ENCODE measurements at regions not wholly inside any gene's neighbourhood (a gene's known extent, or its start where the extent isn't known, plus 50 kb on each side); places are given as distances from the start of the nearest gene placed in this dataset.

- in situ Hi-C loops (cut with MboI; ENCODE audit: low sequenced_read_pairs): no loop called here
- Histone ChIP-seq H3K4me1 (no peaks in the 10 kb centered on the region), H3K27me3 (ENCODE audit: low read depth) (no peaks in the 10 kb centered on the region), H3K36me3 (replicated peaks) (no peaks in the 10 kb centered on the region), H3K4me3 (no peak overlapping the region), H3K9me3 (no peaks in the 10 kb centered on the region)
- no peak for DNase-seq (ENCODE audit: low spot score in 2 of 2)
Observed at GRCh38 chr10:10093021-10093420, 924.7 kb upstream of the CELF2 start.

- H3K36me3 ChIP-seq (replicated peaks): no peaks in the 10 kb centered on the region
Observed at GRCh38 chr10:10094691-10095090, 923.0 kb upstream of the CELF2 start.

GRCh38 chr10:10096296-10096695 lies 921.4 kb upstream of the CELF2 start:
- Histone ChIP-seq H3K36me3 (replicated peaks) (no peaks in the 10 kb centered on the region), H3K9me3 (no peaks in the 10 kb centered on the region), H3K27me3 (ENCODE audit: low read depth) (no peaks in the 10 kb centered on the region), H3K4me3 (no peak overlapping the region), H3K4me1 (no peaks in the 10 kb centered on the region)
- in situ Hi-C loops (cut with MboI; ENCODE audit: low sequenced_read_pairs): no loop called here
- DNase-seq (ENCODE audit: low spot score in 2 of 2): no peak

More at GRCh38 chr10:10094691-10095090, 923.0 kb upstream of the CELF2 start:
- Histone ChIP-seq H3K4me1 (no peaks in the 10 kb centered on the region), H3K9me3 (no peaks in the 10 kb centered on the region), H3K27me3 (ENCODE audit: low read depth) (no peaks in the 10 kb centered on the region), H3K4me3 (no peak overlapping the region)
- in situ Hi-C loops (cut with MboI; ENCODE audit: low sequenced_read_pairs): no loop called here
- no peak for DNase-seq (ENCODE audit: low spot score in 2 of 2)

DNA sequence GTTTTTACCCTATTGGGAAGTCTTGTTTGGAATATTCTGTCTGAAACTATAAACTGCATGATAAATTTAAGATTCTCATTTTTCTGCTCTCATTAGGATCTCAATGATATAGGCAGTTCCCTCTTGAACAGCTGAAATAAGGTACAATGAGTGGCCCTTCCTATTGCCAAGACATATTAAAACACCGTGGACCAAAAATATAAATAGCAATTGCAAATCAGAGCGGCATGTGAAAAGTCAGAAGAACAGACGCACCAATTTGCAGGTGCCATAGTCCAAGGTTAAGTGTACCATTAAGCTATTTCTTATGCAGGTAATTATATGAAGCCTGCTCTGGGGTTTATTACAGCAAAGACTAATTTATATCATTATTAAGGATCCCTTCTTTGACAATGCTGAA lies 920.8 kb upstream of the CELF2 start:
- H3K36me3 ChIP-seq (replicated peaks): no peaks in the 10 kb centered on the region
- no peaks in the 10 kb centered on the region for H3K4me1 ChIP-seq
- H3K4me3 ChIP-seq: no peak overlapping the region
- no peaks in the 10 kb centered on the region for H3K9me3 ChIP-seq
- in situ Hi-C loops (cut with MboI; ENCODE audit: low sequenced_read_pairs): no loop called here
- no peak for DNase-seq (ENCODE audit: low spot score in 2 of 2)
- H3K27me3 ChIP-seq (ENCODE audit: low read depth): no peaks in the 10 kb centered on the region

GRCh38 chr10:10101106-10101505 lies 916.6 kb upstream of the CELF2 start:
- no peak for DNase-seq (ENCODE audit: low spot score in 2 of 2)
- in situ Hi-C loops (cut with MboI; ENCODE audit: low sequenced_read_pairs): no loop called here
- no peak overlapping the region for H3K4me3 ChIP-seq
- no peaks in the 10 kb centered on the region for H3K27me3 ChIP-seq (ENCODE audit: low read depth)
- no peaks in the 10 kb centered on the region for H3K36me3 ChIP-seq (replicated peaks)
- H3K9me3 ChIP-seq: no peaks in the 10 kb centered on the region
- H3K4me1 ChIP-seq: no peaks in the 10 kb centered on the region

GRCh38 chr10:10110844-10111490 lies 906.7 kb upstream of the CELF2 start:
- DNase-seq (ENCODE audit: low spot score in 2 of 2): no peak
- Histone ChIP-seq H3K4me3 (no peak overlapping the region), H3K36me3 (replicated peaks) (no peaks in the 10 kb centered on the region), H3K27me3 (ENCODE audit: low read depth) (no peaks in the 10 kb centered on the region), H3K9me3 (no peaks in the 10 kb centered on the region), H3K4me1 (no peaks in the 10 kb centered on the region)
- in situ Hi-C loops (cut with MboI; ENCODE audit: low sequenced_read_pairs): no loop called here

- no peaks in the 10 kb centered on the region for H3K36me3 ChIP-seq (replicated peaks)
- no peaks in the 10 kb centered on the region for H3K4me1 ChIP-seq
- in situ Hi-C loops (cut with MboI; ENCODE audit: low sequenced_read_pairs): no loop called here
- H3K27me3 ChIP-seq (ENCODE audit: low read depth): no peaks in the 10 kb centered on the region
- no peak for DNase-seq (ENCODE audit: low spot score in 2 of 2)
- H3K9me3 ChIP-seq: no peaks in the 10 kb centered on the region
- H3K4me3 ChIP-seq: no peak overlapping the region
Observed at GRCh38 chr10:10118131-10118530, 899.5 kb upstream of the CELF2 start.

DNA sequence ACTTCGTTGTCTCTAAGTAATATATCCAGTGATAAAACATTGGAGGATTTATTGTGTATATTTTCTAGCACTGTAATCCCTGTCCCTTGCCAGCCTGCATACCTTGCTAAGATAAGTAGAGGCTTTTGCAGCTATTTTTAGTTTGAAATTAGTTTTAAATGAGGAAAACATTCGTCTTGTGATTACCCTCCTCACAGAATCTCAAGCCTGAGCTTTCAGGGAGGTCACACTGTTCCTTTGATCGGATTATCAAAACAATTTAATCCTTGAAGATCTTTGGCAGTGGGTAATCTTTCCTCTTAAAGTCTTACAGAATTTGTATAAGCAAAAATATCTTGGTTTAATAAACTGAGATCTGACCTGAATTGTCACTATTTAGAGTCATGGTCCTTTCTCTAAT lies 897.0 kb upstream of the CELF2 start:
- Histone ChIP-seq H3K36me3 (replicated peaks) (no peaks in the 10 kb centered on the region), H3K9me3 (no peaks in the 10 kb centered on the region), H3K27me3 (ENCODE audit: low read depth) (no peaks in the 10 kb centered on the region), H3K4me1 (no peaks in the 10 kb centered on the region), H3K4me3 (no peak overlapping the region)
- in situ Hi-C loops (cut with MboI; ENCODE audit: low sequenced_read_pairs): no loop called here
- DNase-seq (ENCODE audit: low spot score in 2 of 2): no peak

GRCh38 chr10:10125676-10126075 lies 892.0 kb upstream of the CELF2 start:
- no peaks in the 10 kb centered on the region for H3K36me3 ChIP-seq (replicated peaks)
- DNase-seq (ENCODE audit: low spot score in 2 of 2): no peak
- in situ Hi-C loops (cut with MboI; ENCODE audit: low sequenced_read_pairs): no loop called here
- no peaks in the 10 kb centered on the region for H3K4me1 ChIP-seq
- no peaks in the 10 kb centered on the region for H3K9me3 ChIP-seq
- no peaks in the 10 kb centered on the region for H3K27me3 ChIP-seq (ENCODE audit: low read depth)
- H3K4me3 ChIP-seq: no peak overlapping the region

GRCh38 chr10:10126218-10126617 lies 891.5 kb upstream of the CELF2 start:
- in situ Hi-C loops (cut with MboI; ENCODE audit: low sequenced_read_pairs): no loop called here
- Histone ChIP-seq H3K4me1 (no peaks in the 10 kb centered on the region), H3K4me3 (no peak overlapping the region), H3K27me3 (ENCODE audit: low read depth) (no peaks in the 10 kb centered on the region), H3K9me3 (no peaks in the 10 kb centered on the region), H3K36me3 (replicated peaks) (no peaks in the 10 kb centered on the region)
- no peak for DNase-seq (ENCODE audit: low spot score in 2 of 2)

- no peaks in the 10 kb centered on the region for H3K9me3 ChIP-seq
- H3K36me3 ChIP-seq (replicated peaks): no peaks in the 10 kb centered on the region
- DNase-seq (ENCODE audit: low spot score in 2 of 2): no peak
- no peaks in the 10 kb centered on the region for H3K27me3 ChIP-seq (ENCODE audit: low read depth)
- in situ Hi-C loops (cut with MboI; ENCODE audit: low sequenced_read_pairs): no loop called here
- no peak overlapping the region for H3K4me3 ChIP-seq
- no peaks in the 10 kb centered on the region for H3K4me1 ChIP-seq
Observed at GRCh38 chr10:10128387-10128786, 889.3 kb upstream of the CELF2 start.

GRCh38 chr10:10130686-10131085 lies 887.0 kb upstream of the CELF2 start:
- in situ Hi-C loops (cut with MboI; ENCODE audit: low sequenced_read_pairs): no loop called here

GRCh38 chr10:10132009-10132408 lies 885.7 kb upstream of the CELF2 start:
- no peaks in the 10 kb centered on the region for H3K9me3 ChIP-seq
- H3K4me1 ChIP-seq: no peaks in the 10 kb centered on the region
- H3K4me3 ChIP-seq: no peak overlapping the region
- no peaks in the 10 kb centered on the region for H3K27me3 ChIP-seq (ENCODE audit: low read depth)
- no peak for DNase-seq (ENCODE audit: low spot score in 2 of 2)
- H3K36me3 ChIP-seq (replicated peaks): no peaks in the 10 kb centered on the region
- in situ Hi-C loops (cut with MboI; ENCODE audit: low sequenced_read_pairs): no loop called here

More at GRCh38 chr10:10130686-10131085, 887.0 kb upstream of the CELF2 start:
- H3K9me3 ChIP-seq: no peaks in the 10 kb centered on the region
- no peaks in the 10 kb centered on the region for H3K27me3 ChIP-seq (ENCODE audit: low read depth)
- H3K4me3 ChIP-seq: no peak overlapping the region
- no peak for DNase-seq (ENCODE audit: low spot score in 2 of 2)
- no peaks in the 10 kb centered on the region for H3K36me3 ChIP-seq (replicated peaks)
- H3K4me1 ChIP-seq: no peaks in the 10 kb centered on the region

DNA sequence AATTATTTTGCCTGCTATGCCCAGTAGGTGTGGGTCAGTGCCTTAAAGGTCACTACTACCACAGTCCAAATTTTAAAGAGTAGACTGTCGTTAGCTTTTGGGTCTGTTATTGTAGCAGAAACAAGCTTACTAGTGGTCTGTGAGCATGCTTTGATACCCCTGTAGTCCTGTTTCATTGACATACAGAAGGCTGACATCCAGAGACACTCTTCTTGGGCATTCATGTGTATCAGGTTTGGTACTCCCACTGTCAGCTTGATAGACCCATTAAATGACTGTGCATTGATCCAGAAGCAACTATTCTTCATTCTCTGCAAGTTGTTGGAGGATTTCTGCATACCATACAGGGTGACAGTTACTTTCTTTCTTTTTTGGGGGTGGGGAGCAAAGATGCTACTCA lies 884.4 kb upstream of the CELF2 start:
- H3K4me3 ChIP-seq: no peak overlapping the region
- H3K27me3 ChIP-seq (ENCODE audit: low read depth): no peaks in the 10 kb centered on the region
- no peak for DNase-seq (ENCODE audit: low spot score in 2 of 2)
- in situ Hi-C loops (cut with MboI; ENCODE audit: low sequenced_read_pairs): no loop called here
- no peaks in the 10 kb centered on the region for H3K36me3 ChIP-seq (replicated peaks)
- no peaks in the 10 kb centered on the region for H3K9me3 ChIP-seq
- no peaks in the 10 kb centered on the region for H3K4me1 ChIP-seq

- H3K4me1 ChIP-seq: no peaks in the 10 kb centered on the region
- no peaks in the 10 kb centered on the region for H3K27me3 ChIP-seq (ENCODE audit: low read depth)
- in situ Hi-C loops (cut with MboI; ENCODE audit: low sequenced_read_pairs): no loop called here
- no peaks in the 10 kb centered on the region for H3K9me3 ChIP-seq
- H3K4me3 ChIP-seq: no peak overlapping the region
- no peaks in the 10 kb centered on the region for H3K36me3 ChIP-seq (replicated peaks)
- DNase-seq (ENCODE audit: low spot score in 2 of 2): no peak
Observed at GRCh38 chr10:10138685-10139084, 879.0 kb upstream of the CELF2 start.

Data from HAP-1 (cell line).